Left ventricle myocardium superior (tissue), 1 donor: ENCODE measurements at regions not wholly inside any gene's neighbourhood (a gene's known extent, or its start where the extent isn't known, plus 50 kb on each side); places are given as distances from the start of the nearest gene placed in this dataset.

ENCODE experiments used
- ATAC-seq: fragments of 200-7000 bp; cut with Tn5 transposase; one replicate; pipeline ENCODE4 v1.9.1; 2020; ENCODE audit warnings: mild to moderate bottlenecking, moderate library complexity
- DNase-seq: peaks from one replicate; pipeline ENCODE4 v3.0.0-alpha.2; 2020
- intact Hi-C: fragments of 100-400 bp; cut with micrococcal nuclease; formaldehyde crosslinking; loops from one replicate; pipeline ENCODE4 v1.11.0; 2022
- donor health status: DM: no; HTN: yes; CAD: no; lungs with severe emphysema.

DNA sequence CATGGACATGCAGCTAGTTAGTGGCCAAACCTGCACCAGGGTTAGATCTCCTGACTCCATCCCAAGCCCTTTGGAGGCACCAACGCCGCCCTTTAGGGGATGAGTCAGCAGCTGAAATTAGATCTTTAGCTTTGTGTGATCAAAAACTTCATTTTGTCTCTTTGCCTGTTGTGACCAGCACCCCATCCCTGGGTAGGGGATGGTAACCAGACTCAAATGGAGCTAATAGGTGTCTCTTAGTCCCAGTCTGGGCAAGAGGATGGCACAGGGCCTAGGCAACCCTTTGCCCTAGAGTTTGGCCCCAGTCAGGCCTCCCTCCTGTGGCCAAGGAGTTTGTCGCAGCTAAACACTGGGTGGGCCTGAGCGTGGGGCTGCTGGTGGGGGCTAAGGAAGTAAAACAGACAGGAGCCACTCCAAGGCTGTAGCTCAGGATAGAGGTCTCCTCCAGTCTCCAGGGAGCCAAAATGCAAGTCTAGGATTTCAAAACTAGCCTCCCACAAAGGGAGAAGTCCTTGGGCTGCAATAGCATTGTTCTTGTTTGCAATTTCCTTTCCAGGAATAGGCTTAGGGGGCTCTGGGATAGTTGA lies 105.1 kb downstream of the CPN2 start:
- no peak for ATAC-seq
- intact Hi-C loops = no loop called here
- DNase-seq = no peak

DNA sequence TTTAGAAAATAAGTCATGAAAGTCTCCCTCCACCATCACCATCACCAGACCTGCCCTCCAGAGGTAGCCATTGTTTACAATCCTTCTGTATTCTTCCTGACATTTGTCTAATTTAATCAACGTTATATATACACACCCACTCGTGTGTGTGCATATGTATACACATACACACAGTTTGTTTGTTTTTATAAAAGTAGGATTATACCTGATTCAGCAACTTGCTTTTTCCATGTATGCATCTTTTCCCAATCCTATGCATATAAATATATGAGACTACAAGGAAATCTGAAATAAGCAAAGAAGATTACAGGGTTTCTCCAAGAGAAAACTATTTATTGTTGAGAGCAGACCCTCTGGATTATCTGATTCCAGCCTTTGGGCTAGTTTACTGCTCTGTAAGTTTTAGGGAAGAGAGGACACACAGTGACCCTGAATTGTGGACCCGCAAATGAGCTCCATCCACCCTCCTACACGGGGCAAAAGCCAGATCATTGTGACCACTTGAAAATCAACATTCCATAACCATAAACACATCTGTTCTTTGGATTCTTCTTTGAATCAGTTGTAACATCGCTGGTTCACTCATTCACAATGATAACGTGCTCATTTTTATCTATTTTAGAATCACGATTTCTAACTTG lies 104.3 kb downstream of the CPN2 start:
- DNase-seq (no peak), ATAC-seq (no peak)
- intact Hi-C loops = no loop called here

DNA sequence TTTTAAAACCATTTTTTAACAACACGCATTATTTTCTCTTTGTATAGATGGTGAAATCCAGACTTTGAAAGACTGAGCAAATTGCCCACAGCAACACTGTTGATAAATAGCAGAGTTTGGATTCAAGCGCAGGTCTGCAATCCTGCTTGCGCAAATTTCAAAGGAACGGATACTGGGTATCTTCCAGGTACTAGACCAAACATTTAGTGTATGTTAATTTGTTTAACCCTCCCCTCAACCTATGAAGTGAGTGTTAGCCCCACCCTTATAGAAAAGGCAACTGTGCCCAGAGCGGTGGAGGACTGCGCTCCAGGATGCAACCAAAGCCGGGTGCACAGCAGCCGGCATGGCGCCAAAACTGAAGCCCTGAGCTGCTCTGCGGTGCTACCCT lies 103.8 kb downstream of the CPN2 start:
- intact Hi-C loops = no loop called here
- no peak for DNase-seq
- no peak for ATAC-seq

DNA sequence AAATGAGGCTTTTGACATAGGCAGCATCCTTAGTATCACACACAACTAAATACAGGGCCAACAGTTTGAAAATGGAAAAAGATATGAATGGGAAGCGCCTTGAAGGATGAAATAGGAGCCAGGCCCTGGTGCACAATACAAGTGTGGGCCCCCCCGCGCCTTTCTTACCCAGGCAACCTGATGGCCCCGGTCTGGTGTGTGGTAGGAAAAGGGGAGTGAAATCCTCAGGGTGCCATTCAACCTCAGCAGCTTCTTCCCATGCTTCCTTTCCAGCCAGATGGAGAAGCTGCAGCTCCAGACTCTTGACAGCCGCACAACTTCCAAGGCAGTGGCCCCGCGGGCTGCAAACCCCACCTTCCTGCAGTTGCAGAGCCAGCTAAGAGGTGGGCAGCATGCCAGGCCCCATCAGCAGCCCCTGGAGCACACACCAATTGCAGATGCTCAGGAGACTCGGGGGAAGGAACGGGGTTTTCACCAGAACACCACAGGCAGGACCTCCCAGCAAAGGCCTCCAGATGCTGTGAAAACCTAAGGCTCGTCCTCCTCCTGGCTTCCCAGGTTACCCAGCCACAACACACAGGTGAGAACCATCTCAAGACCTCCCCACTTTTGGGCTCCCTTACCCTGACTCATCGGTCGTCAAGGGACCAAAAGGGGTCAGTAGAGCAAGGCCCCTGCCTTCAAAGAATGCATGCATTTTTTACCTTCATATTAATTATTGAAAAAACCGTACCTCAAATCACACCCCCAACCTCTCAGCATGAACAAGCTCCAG lies 101.6 kb downstream of the CPN2 start:
- no peak for ATAC-seq
- peak; percentile 58 for DNase-seq
- intact Hi-C loops = no loop called here

DNA sequence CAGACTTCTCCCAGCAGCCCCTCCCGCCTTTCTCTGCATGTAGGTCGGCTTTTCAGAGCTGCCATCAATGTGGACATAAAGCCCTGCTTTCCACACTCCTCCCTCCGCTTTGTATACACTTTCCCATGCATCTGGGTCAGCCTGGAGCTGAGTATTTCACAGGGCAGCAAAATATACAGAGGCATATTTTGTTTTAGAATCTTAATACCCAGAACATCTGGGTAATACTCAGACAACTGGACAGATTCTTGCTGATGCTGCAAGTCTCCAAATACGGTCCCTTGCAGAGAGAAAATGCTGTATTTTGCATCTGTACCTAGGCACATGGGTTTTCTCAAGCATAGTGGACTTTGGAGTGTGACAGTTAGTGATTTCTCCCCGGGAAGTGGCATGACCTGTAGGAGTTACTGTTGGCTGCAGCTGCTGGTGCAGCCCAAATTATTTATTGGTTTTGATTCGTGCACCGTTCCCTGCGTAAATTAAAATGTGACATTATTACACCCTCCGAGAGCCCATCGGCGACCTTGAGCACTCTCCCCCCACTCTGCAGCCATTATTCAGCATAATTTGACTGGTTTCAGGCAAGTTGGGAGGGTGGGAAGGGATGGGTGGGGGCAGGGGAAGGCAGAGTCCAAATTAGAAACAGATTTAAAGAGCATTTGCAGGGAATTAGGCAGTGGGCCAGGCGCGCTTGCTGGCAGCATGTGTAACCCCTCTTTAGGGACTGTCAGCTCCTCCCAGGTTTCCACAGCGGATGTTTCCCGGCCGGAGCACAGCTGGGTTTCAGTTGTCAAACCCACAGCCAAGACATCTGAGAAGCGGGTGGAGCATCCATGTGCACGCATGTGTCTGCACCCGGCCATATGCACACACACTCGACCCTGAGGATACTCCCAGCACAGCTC lies 100.8 kb downstream of the CPN2 start:
- ATAC-seq (peak; percentile 90), DNase-seq (peak; percentile 93)
- intact Hi-C loops = no loop called here

DNA sequence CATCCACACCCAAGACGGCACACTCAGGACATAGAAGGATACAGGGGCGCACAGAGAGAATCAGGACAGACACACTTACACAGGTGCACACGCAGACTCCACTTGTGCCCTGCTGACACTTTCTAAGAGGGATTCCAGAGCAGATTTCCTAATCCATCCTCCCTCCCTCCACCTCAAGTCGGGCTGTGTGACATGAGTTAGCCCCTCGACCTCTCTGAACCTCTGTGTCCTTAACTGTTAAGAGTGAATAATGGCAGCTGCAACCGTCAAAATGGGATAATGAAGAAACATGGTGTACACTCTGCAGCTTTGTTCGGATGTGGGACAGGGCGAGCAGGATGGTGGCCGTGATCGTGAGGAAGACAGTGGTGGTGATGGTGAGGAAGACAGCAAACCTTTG lies 100.1 kb downstream of the CPN2 start:
- DNase-seq (no peak), ATAC-seq (no peak)
- intact Hi-C loops = no loop called here

DNA sequence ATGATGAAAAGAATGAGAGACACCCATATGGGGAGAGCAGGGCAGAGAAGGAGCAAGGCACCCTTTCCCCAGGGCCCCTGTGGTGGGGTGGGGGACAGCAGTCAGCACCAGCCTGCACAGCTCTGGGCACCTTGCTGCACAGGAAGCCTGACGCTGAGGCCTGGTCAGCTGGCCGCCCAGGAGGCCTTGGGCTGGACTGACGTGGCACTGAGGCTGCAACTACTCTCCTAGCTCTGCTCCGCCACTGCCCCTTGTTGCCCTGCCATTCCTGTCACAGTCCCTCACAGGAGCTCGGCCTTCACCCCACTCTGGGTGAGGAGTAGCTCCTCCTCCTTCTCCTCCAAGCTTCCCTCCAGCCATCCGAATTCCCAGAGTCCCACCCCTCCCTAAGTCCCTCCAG lies 99.7 kb downstream of the CPN2 start:
- no peak for ATAC-seq
- no peak for DNase-seq
- intact Hi-C loops = no loop called here

DNA sequence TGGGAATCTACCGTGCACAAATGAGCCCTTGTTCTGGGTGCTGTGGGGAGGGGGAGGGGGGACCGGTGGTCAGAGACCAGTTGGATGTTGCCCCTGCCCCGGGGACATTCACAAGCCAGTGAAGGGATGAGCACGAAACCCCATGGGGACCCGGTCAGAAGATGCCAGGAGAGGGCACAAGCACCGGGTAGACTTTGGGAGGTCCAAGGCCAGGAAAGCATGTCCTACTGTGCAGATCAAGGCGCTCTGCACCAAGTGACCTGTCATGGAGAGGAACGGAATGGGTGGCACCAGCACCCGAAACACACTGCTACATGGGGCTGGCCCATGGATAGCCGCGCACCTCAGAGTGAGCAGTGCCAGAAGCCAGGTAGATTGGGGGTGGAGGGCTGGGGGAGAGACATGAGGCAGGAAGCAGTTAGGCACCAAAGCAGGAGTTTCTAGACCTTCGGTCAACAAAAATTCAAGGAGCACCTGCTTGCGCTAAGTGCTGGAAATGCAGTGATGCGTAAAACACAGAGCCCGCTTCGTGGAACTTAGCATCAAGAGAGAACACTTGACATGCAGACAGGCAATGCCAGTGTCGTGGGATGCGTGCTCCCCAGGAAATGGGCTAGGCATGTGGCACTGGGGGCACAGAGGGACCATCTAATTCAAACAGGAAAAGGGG lies 99.1 kb downstream of the CPN2 start:
- ATAC-seq (no peak), DNase-seq (no peak)
- intact Hi-C loops = no loop called here

DNA sequence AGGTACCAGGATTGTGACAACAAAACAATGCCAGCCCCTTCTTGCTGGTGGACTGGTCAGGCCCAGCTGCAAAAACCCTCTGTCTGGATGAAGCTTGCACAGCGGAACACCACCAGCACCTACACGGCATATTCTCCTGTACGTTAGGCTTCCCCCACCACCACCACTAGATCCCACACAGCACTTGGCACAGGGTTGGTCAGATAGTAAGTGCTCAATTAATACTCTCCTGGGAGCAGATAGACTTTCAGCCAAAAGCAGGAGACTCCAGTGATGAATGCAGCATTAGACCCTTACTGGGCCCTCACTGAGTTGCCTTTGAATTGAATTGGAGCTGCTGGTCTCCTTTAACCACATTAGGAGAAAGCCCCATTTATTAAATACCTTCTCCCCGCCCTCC lies 97.9 kb downstream of the CPN2 start:
- ATAC-seq = no peak
- no peak for DNase-seq
- intact Hi-C loops = no loop called here

DNA sequence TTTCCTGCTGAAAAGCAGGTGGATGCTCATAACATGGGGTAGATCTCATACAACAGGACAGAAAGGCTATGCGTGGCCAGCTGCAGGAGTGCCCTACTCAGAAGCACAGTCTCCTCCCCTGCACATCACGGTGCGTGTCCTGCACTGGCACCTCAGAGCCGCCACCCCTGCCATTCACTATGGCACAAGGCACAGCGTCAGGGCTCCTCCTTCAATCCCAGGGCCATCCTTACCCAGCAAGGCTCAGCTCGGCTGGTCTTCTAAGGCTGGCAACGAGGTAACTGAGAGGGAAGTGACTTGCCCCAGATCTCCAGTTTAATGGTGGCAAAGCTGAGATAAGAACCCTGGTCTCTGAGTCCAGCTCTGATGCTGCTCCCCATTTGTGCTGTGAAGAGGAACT lies 97.1 kb downstream of the CPN2 start:
- DNase-seq = no peak
- intact Hi-C loops = no loop called here
- ATAC-seq = no peak

DNA sequence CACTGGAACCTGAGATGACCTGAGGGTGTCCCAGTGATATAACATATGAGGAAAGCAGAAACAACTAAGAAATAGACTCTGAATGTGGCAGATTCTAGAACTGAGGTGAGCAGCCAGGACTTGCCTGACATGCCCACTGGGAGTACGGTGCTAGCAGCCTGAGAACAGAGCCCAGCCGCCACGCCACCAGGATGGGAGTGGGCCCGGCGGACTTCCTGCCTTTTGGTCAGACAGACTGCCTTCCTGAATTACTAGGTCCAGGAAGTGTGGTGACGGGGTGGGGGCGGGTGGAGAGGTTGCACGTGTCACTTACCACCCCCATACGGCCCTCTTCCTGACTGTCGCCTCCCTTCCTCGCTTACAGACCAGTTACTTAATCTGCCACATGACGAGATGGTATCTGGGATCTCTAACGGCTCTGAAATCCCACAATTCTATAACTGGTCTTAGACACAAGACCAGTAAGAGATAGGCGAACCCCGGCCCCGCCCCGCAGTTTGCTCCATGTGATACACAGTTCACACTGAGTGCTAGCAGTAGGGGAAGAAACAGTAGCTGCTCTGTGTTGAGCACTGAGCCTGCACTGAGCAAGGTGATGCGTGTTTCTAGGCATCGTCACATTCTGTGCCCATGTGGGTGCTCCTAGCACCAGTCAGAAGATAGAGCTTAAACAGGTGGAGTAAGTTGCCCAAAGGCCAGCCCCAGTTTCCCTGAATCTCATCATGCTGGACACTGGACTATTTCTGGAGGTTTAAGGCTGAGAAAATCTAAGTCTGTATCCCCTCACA lies 95.7 kb downstream of the CPN2 start:
- intact Hi-C loops = no loop called here
- peak; percentile 73 for ATAC-seq
- DNase-seq = peak; percentile 81

DNA sequence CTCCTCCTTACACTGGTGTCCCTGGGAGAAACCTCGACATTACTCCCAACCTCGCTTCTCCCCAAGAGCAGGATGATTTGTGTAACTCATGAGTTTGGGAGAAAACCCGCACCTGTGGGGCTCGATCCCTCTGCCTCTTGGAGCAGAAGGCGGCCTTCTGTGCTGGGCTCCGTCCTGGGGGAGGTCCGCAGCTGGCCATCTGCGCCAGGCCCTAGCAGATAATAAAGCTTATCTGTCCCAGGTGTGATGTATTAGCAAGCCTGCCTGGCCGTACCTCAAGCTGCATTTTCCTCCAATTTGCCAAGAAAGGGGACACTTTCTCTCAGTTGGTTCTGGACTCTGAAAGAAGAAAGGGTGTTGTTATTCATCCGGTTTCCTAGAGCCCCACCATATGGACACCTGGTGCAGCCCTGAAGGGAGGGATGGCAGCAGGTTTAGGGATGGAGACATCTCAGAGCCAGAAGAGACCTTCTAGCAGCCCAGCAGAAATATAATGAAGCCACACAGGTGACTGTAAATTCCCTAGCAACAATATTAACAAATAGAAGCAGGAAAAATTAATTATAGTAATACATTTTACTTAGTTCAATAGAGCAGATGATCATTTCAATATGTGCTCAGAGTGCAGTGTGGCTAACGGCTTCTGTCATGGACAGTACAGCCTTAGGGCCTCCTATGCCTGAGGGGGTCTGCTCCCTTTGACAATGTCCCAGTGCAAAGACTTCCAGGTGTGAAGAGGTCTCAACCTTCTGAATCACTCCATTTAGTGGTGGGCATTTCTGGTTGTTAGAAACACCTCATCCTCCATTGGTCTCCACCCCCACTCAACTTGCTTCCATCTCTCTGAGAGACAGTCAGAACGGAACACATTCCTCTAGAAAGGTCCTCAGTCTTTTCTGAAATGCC lies 94.8 kb downstream of the CPN2 start:
- DNase-seq = no peak
- intact Hi-C loops = no loop called here

DNA sequence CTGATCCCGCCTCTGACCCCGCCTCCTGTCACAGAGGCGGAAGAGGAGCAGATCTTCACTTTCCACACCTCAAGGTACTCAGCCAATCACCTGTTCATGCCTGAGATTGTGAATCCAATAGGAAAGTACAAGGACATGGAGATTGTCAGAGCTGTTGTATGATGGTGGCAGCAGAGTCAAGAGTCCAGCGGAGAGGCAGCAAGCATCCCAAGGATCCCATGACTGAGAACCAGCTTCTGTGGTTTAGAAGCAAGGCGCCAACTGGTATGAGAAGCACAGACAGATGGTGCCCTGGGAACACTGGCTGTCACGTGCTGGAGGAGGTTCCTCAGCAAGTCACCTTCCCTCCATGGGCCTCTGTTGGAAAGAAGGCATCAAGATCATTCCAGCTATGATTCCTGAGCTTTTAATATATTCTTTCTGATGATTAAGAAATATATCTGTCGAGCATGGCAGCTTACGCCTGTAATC lies 93.9 kb downstream of the CPN2 start:
- intact Hi-C loops = no loop called here
- DNase-seq (no peak), ATAC-seq (no peak)

More for the DNA sequence above, 94.8 kb downstream of the CPN2 start:
- no peak for ATAC-seq

DNA sequence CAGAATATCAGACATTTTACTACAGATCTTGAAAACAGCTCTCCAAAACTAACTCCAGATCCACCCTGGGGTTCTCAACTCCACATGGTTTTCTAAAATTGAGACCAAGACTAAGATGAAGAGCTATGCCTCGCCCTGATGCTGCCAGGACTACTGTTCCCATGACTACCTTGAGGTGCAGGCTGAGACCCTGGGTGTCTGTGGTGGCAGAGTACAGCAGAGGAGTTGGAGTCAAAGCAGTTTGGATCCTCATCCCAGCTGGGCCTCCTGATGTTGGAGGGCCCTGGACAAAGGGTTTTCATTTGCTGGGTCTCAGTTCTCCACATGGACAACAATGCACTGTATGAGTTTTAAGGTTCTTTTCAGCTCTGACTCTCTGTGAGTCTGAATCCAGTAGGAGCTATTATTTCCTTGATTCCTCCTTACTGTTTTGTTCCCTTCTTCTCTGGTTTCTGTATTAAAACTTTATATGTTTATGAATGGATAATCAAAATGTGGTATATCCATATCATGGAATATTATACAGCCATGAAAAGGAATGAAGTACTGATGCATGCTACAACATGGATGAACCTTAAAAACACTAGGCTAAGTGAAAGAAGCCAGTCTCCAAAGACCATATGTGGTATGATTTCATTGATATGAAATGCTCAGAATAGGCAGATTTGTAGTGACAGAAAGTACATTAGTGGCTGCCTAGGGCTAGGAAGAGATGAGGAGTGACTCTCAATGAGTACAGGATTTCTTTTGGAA lies 93.0 kb downstream of the CPN2 start:
- DNase-seq = no peak
- intact Hi-C loops = no loop called here

DNA sequence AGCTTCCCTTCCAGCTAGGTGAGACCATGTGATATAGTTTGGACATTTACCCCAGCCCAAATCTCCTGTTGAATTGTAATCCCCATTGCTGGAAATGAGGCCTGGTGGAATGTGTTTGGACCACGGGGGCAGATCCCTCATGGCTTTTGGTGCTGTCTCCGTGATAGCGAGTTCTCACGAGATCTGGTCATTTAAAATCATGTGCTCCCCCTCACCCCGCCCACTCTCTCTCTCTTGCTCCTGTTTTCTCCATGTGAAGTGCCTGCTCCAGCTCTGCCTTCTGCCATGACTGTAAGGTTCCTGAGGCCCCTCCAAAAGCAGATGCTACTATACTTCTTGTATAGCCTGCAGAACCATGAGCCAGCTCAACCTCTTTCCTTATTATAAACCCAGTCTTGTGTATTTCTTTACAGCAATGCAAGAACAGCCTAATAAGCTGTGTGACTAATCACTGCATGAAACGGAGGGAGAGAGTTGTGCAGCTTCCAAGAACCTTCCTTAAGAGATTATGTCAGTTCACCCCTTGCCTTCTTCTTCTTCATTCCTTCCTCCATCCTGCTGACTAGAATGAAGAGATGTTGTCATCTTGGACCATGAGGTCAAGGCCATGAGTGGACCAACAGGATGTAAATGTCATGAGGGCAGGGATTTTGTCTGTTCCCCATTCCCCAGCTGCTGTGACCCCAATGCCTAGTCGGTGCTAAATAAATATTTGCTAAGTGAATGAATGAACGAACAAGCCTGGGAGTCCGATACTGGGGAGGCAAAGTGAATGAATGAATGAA lies 91.0 kb downstream of the CPN2 start:
- intact Hi-C loops = no loop called here
- no peak for DNase-seq
- no peak for ATAC-seq

More for the DNA sequence above, 93.0 kb downstream of the CPN2 start:
- ATAC-seq = no peak

DNA sequence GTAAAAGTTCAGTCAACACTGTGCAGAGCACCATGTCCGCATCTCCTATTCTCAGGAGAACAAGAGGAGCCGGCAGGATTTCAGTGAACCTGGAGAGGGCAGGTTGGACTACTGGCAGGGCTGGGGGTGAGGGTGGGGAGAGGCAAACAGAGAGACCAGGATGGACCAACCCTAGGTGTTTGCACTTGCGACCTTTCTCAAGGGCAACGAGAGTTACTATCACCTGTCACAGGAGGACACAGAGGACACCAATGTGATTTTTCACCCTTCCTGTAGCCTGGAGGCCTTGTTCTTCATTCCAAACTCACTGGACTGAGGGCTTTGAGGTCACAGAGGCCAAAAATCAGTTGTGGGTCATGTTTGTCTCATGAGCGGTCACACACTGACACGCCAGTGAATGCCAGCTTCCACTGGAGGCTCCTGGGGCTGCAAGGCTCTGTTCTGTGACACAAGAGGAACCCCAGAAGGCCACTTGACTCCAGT lies 89.5 kb downstream of the CPN2 start:
- ATAC-seq = no peak
- intact Hi-C loops = no loop called here
- no peak for DNase-seq
